Chondrocyte (in vitro differentiated cells): ENCODE measurements at regions not wholly inside any gene's neighbourhood (a gene's known extent, or its start where the extent isn't known, plus 50 kb on each side); places are given as distances from the start of the nearest gene placed in this dataset.

ENCODE experiments used
- DNase-seq: peaks from one replicate; pipeline ENCODE4 v3.0.0; 2021; ENCODE audit warnings: mixed read lengths, low spot score
- H3K27ac Mint-ChIP-seq: one replicate; pipeline ENCODE4 v1.8.0; 2021; ENCODE audit warnings: mild to moderate bottlenecking, moderate library complexity, mixed read lengths; ENCODE audit not compliant: unreplicated experiment
- H3K27me3 Mint-ChIP-seq: 2 replicates; pipeline ENCODE4 v1.8.0; 2021; ENCODE audit warnings: low read depth, mixed read lengths
- H3K36me3 Mint-ChIP-seq: 2 replicates; pipeline ENCODE4 v1.8.0; 2021; ENCODE audit warnings: low read depth, mixed read lengths
- H3K4me1 Mint-ChIP-seq: 2 replicates; pipeline ENCODE4 v1.8.0; 2021; ENCODE audit warnings: low read depth, mild to moderate bottlenecking, mixed read lengths
- H3K4me3 Mint-ChIP-seq: one replicate; pipeline ENCODE4 v1.8.0; 2021; ENCODE audit warnings: mild to moderate bottlenecking, moderate library complexity, mixed read lengths; ENCODE audit not compliant: unreplicated experiment
- H3K9me3 Mint-ChIP-seq: 2 replicates; pipeline ENCODE4 v1.8.0; 2021; ENCODE audit warnings: low read depth, mixed read lengths
- TF ChIP-seq, protein P1 (sequence below): fragments of 200-600 bp; sonication (generic); IDR thresholded peaks from 2 replicates; pipeline ENCODE4 v1.5.0; 2021; ENCODE audit warnings: antibody characterized with exemption, mild to moderate bottlenecking, moderate library complexity

GRCh38 chr4:184892999-184893398 lies 67.2 kb upstream of the ACSL1 start:
- Mint-ChIP-seq H3K27me3 (peaks cover 13% of the 10 kb centered on the region), H3K27ac (no peak overlapping the region), H3K4me1 (peaks cover 3% of the 10 kb centered on the region), H3K36me3 (peaks cover 4% of the 10 kb centered on the region), H3K9me3 (peaks cover 7% of the 10 kb centered on the region), H3K4me3 (no peak overlapping the region)
- TF ChIP-seq, protein P1, sequence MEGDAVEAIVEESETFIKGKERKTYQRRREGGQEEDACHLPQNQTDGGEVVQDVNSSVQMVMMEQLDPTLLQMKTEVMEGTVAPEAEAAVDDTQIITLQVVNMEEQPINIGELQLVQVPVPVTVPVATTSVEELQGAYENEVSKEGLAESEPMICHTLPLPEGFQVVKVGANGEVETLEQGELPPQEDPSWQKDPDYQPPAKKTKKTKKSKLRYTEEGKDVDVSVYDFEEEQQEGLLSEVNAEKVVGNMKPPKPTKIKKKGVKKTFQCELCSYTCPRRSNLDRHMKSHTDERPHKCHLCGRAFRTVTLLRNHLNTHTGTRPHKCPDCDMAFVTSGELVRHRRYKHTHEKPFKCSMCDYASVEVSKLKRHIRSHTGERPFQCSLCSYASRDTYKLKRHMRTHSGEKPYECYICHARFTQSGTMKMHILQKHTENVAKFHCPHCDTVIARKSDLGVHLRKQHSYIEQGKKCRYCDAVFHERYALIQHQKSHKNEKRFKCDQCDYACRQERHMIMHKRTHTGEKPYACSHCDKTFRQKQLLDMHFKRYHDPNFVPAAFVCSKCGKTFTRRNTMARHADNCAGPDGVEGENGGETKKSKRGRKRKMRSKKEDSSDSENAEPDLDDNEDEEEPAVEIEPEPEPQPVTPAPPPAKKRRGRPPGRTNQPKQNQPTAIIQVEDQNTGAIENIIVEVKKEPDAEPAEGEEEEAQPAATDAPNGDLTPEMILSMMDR: no peak
- no peak for DNase-seq

- Mint-ChIP-seq H3K4me1 (peaks cover 3% of the 10 kb centered on the region), H3K36me3 (peaks cover 4% of the 10 kb centered on the region), H3K4me3 (no peak overlapping the region), H3K27ac (no peak overlapping the region), H3K27me3 (peaks cover 13% of the 10 kb centered on the region), H3K9me3 (peaks cover 7% of the 10 kb centered on the region)
- DNase-seq: no peak
- TF ChIP-seq, protein P1: no peak
Observed at GRCh38 chr4:184893801-184894571, 68.2 kb upstream of the ACSL1 start.

- no peak for DNase-seq
- no peaks in the 10 kb centered on the region for H3K4me1 Mint-ChIP-seq
- H3K27ac Mint-ChIP-seq: no peak overlapping the region
- TF ChIP-seq, protein P1: no peak
- H3K36me3 Mint-ChIP-seq: peaks cover 4% of the 10 kb centered on the region
- peaks cover 13% of the 10 kb centered on the region for H3K27me3 Mint-ChIP-seq
- peaks cover 7% of the 10 kb centered on the region for H3K9me3 Mint-ChIP-seq
- H3K4me3 Mint-ChIP-seq: no peak overlapping the region
Observed at GRCh38 chr4:184895012-184895695, 69.4 kb upstream of the ACSL1 start.

GRCh38 chr4:184896868-184897715 lies 71.3 kb upstream of the ACSL1 start:
- peaks cover 13% of the 10 kb centered on the region for H3K27me3 Mint-ChIP-seq
- no peak for DNase-seq
- TF ChIP-seq, protein P1: no peak
- H3K36me3 Mint-ChIP-seq: peaks cover 4% of the 10 kb centered on the region
- H3K9me3 Mint-ChIP-seq: peaks cover 7% of the 10 kb centered on the region
- H3K4me3 Mint-ChIP-seq: no peak overlapping the region
- no peak overlapping the region for H3K27ac Mint-ChIP-seq
- H3K4me1 Mint-ChIP-seq: no peaks in the 10 kb centered on the region

GRCh38 chr4:184897895-184898294 lies 72.1 kb upstream of the ACSL1 start:
- Mint-ChIP-seq H3K9me3 (peaks cover 7% of the 10 kb centered on the region), H3K4me3 (no peak overlapping the region), H3K36me3 (peaks cover 4% of the 10 kb centered on the region), H3K4me1 (no peaks in the 10 kb centered on the region), H3K27me3 (peaks cover 13% of the 10 kb centered on the region), H3K27ac (no peak overlapping the region)
- no peak for DNase-seq
- TF ChIP-seq, protein P1: no peak
